ENCODE measurements at regions not wholly inside any gene's neighbourhood (a gene's known extent, or its start where the extent isn't known, plus 50 kb on each side); places are given as distances from the start of the nearest gene placed in this dataset.

- TF ChIP-seq, protein P1, sequence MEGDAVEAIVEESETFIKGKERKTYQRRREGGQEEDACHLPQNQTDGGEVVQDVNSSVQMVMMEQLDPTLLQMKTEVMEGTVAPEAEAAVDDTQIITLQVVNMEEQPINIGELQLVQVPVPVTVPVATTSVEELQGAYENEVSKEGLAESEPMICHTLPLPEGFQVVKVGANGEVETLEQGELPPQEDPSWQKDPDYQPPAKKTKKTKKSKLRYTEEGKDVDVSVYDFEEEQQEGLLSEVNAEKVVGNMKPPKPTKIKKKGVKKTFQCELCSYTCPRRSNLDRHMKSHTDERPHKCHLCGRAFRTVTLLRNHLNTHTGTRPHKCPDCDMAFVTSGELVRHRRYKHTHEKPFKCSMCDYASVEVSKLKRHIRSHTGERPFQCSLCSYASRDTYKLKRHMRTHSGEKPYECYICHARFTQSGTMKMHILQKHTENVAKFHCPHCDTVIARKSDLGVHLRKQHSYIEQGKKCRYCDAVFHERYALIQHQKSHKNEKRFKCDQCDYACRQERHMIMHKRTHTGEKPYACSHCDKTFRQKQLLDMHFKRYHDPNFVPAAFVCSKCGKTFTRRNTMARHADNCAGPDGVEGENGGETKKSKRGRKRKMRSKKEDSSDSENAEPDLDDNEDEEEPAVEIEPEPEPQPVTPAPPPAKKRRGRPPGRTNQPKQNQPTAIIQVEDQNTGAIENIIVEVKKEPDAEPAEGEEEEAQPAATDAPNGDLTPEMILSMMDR (IDR thresholded peaks at IDR 0.05; ENCODE audit: insufficient read depth, low read depth, low read length) = no peak
- no peak overlapping the region for H3K4me3 ChIP-seq (ENCODE audit: low read depth, low read length)
- no peak for DNase-seq (ENCODE audit: low read depth)
These were observed 261.5 kb downstream of the KLF6 start for GRCh38 chr10:3523309-3524050.

DNA sequence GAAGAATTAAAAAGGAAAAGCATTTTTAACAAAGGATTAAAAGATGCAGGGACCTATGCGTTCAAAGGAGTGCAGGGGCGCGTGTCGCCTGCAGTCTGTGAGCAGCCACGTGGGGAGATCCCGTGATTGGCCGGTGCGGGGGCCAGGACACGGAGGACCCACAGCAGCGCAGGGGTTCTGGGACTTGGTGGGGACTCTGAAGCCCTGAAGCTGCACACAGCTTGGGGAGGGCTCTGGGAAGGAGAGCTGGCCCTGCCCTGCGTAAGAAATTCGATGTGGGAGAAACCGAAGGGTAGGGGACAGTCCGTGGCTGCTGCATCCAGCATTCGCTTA is 268.1 kb downstream of the KLF6 start:
- no peak for DNase-seq (ENCODE audit: low read depth)
- TF ChIP-seq, protein P1 (IDR thresholded peaks at IDR 0.05; ENCODE audit: insufficient read depth, low read depth, low read length) = no peak
- H3K4me3 ChIP-seq (ENCODE audit: low read depth, low read length) = no peak overlapping the region

- DNase-seq (ENCODE audit: low read depth) = no peak
- H3K4me3 ChIP-seq (ENCODE audit: low read depth, low read length) = no peak overlapping the region
- TF ChIP-seq, protein P1 (IDR thresholded peaks at IDR 0.05; ENCODE audit: insufficient read depth, low read depth, low read length) = no peak
These were observed 268.6 kb downstream of the KLF6 start for GRCh38 chr10:3516234-3516922.

DNA sequence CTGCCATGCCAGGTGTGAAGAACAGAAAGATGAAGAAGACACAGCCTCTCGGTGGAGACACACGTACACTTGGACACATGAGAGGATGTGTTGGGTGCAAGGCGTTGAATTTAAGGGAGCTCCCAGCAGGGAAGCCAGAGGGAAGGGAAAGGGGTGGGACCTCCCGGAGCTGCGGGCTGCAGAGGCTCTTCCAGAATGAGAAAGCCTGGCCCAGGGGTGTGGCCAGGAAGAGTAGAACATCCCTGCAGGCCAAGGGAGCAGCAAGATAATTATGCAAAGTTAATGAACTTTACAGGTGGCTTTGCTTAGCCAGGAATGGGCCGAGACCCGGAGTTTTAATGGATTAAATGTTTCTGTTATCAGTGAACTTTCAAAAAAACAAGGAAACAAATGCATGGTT is 270.3 kb downstream of the KLF6 start:
- no peak overlapping the region for H3K4me3 ChIP-seq (ENCODE audit: low read depth, low read length)
- TF ChIP-seq, protein P1 (IDR thresholded peaks at IDR 0.05; ENCODE audit: insufficient read depth, low read depth, low read length) = no peak
- no peak for DNase-seq (ENCODE audit: low read depth)

DNA sequence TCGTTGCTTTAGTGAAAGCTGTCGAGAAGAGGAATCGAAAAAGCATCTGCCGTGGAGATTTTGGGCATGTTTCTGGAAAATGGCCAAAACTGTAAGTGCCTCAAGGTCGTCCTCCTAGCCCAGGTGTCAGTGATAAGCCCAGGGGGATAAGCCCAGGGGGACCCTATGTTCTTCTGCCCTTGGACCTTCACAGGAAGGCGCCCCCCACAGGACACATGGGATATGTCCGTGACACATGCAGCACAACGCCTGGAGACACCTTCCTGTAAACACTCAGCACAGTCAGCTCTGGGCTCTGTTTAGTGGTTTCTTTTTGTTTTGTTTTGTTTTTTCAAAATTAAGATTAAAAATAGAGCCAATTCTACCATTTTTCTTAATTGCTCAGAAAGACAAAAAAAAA is 272.7 kb downstream of the KLF6 start:
- TF ChIP-seq, protein P1 (IDR thresholded peaks at IDR 0.05; ENCODE audit: insufficient read depth, low read depth, low read length) = peak; percentile 6
- DNase-seq (ENCODE audit: low read depth) = no peak
- H3K4me3 ChIP-seq (ENCODE audit: low read depth, low read length) = no peak overlapping the region

DNA sequence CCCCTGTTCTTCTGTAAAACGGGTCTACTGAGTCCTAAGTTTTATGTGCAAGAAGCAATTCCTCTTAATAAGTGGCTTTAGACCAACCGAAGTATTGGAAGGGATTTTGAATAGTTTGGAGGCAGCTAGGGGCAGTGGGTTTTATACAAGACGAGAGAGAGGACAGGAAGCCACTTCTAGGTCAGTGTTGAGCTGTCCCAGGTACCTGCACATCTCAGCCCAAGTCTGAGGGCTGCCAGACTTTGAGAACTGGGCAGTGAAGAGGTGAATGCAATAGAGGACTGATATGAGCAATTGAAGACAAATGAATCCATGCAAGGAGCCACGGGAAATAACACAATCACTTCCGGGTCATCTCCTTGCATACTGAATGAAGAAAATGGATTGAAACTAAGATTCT is 273.5 kb downstream of the KLF6 start:
- DNase-seq (ENCODE audit: low read depth) = no peak

More for the DNA sequence above, 273.5 kb downstream of the KLF6 start:
- TF ChIP-seq, protein P1 (IDR thresholded peaks at IDR 0.05; ENCODE audit: insufficient read depth, low read depth, low read length) = no peak
- no peak overlapping the region for H3K4me3 ChIP-seq (ENCODE audit: low read depth, low read length)

Measured in fibroblast of villous mesenchyme (primary cell).